Gastrocnemius medialis (tissue), 4 donors: ENCODE measurements at regions not wholly inside any gene's neighbourhood (a gene's known extent, or its start where the extent isn't known, plus 50 kb on each side); places are given as distances from the start of the nearest gene placed in this dataset.
A peak's percentile ranks its signal among the peaks of the same experiment; 100 is the strongest.

ENCODE experiments used
- POLR2A ChIP-seq, 2 donors: fragments of 450-650 bp; IDR thresholded peaks; one replicate each; pipeline ENCODE4 v1.6.1; 2017; ENCODE audit warnings: antibody characterized with exemption in 2 of 2, mild to moderate bottlenecking in 2 of 2, moderate library complexity in 2 of 2
- TF ChIP-seq, protein P1 (sequence below), 5 experiments: fragments of 450-650 bp in 3 of 5; fragments of 200-600 bp in 2 of 5; sonication (generic) in 2 of 5; IDR thresholded peaks in 4 of 5; conservative IDR thresholded peaks in 1 of 5; 1 replicate in 4 of 5; 2 replicates in 1 of 5; pipeline ENCODE4 v1.5.1; 2016 to 2019; ENCODE audit warnings: antibody characterized with exemption in 5 of 5, mild to moderate bottlenecking in 3 of 5, moderate library complexity in 3 of 5

DNA sequence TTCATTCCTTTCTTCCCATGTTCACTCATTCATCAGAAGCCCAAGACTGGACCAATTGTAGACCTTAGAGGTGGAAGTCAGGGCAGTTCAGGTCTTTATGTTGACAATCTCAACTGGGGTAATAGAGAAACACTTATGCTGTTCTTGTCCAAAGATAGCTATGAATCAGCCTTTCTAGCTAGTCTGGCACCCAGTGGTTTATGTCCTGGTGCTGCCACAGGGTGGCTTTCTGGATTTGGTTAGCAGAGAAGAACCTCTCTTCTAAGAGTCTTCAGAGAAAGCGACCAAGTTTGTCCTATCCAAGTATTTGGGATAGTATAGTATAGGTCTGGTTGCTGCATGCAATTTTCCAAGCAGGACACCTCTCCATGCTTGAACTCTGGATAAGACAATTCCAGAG is 83.3 kb downstream of the NOG start:
- TF ChIP-seq, protein P1, sequence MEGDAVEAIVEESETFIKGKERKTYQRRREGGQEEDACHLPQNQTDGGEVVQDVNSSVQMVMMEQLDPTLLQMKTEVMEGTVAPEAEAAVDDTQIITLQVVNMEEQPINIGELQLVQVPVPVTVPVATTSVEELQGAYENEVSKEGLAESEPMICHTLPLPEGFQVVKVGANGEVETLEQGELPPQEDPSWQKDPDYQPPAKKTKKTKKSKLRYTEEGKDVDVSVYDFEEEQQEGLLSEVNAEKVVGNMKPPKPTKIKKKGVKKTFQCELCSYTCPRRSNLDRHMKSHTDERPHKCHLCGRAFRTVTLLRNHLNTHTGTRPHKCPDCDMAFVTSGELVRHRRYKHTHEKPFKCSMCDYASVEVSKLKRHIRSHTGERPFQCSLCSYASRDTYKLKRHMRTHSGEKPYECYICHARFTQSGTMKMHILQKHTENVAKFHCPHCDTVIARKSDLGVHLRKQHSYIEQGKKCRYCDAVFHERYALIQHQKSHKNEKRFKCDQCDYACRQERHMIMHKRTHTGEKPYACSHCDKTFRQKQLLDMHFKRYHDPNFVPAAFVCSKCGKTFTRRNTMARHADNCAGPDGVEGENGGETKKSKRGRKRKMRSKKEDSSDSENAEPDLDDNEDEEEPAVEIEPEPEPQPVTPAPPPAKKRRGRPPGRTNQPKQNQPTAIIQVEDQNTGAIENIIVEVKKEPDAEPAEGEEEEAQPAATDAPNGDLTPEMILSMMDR (IDR thresholded peaks at IDR 0.05 in 4 of 5, conservative IDR thresholded peaks at IDR 0.05 in 1 of 5), result peak in 3 of 5 experiments; percentile 10 to 43 (median 36)
- no peak for TF ChIP-seq POLR2A (IDR thresholded peaks at IDR 0.05)
